GM18508 (cell line): ENCODE measurements at regions not wholly inside any gene's neighbourhood (a gene's known extent, or its start where the extent isn't known, plus 50 kb on each side); places are given as distances from the start of the nearest gene placed in this dataset.

Source experiments
- ATAC-seq: cut with Tn5 transposase; IDR thresholded peaks from one replicate; pipeline ENCODE4 v1.9.1; 2021; ENCODE audit warnings: moderate number of reproducible peaks; ENCODE audit not compliant: insufficient read depth, unreplicated experiment

DNA sequence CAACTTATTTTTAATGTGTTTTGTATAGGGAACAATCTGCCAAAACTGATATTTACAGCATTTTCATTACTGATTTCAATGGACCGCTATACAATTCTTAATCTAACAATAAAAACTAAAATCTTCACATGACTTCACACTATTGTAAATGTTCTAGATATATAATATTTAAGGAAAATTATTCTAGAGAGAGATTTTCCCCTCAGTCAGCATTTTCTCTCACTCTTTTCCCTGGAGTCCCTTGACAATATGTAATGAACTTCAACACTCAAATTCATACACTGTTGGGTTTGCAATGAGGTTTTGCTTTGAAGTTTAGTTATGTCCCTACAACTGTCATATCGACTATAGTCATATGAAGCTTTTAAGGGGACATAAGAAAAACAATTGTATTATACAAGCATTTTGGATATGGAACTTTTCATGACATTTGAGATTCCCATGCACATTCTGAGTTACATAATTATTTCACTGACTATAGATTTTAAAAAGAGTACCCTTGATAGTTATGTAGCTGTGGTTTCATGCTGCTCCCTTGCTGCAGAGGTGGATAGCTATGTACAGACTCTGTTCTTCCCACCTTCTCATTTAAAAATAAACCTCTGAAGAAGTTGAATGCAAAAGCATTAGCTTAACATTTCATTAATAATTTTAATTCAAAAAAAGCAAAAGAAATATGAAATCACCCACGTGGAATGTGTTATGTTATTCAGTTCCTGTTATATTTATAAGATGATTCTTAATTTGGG lies 338.5 kb downstream of the AKAIN1 start:
- no peak for ATAC-seq

DNA sequence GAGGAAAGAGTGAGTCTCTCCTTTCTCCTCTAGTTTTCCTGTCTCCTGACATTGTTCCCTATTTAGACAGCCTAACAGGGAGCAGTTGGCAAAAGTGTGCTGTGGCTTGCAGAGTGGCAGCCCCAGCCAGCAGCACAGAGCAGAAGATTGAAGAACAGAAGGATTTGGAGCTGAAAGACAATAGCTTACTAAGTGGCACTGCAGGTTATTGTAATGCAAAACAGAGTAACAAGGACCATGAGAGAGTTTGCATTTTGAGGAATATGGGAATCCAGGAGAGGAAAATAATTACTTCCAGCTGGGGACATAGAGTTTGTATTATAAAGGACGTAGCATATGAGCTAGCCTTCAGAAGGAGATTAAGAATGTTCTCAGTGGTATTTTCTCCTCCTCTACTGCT lies 342.4 kb downstream of the AKAIN1 start:
- ATAC-seq, result no peak

DNA sequence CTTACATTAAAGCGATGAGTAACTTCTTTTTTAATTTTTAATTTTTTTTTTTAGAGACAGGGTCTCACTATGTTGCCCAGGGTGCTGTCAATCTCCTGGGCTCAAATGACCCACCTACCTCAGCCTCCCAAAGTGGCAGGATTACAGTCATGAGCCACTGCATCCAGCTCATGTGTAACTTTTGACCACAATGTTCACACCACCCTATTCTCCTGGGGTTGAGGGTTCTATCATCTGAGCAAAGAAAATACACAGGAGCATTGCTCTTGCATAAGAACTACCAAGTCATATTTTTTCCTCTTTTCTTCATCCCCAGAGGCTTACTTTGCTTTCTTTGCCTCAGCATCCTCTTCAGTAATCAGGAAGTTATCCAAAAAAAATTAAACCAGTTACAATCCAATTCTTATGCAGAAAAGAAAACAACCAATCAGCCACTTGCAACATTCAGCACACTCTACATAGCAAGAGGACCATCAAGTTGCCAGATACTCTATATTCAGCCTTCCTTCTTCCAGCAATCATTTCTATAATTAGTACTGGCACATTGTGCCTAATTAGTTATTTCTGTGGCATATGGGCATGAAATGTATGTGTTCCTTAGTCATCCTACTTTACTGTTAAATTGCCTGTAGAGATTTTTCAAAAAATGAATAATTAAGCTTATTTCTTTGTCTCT lies 345.6 kb downstream of the AKAIN1 start:
- ATAC-seq, result no peak

DNA sequence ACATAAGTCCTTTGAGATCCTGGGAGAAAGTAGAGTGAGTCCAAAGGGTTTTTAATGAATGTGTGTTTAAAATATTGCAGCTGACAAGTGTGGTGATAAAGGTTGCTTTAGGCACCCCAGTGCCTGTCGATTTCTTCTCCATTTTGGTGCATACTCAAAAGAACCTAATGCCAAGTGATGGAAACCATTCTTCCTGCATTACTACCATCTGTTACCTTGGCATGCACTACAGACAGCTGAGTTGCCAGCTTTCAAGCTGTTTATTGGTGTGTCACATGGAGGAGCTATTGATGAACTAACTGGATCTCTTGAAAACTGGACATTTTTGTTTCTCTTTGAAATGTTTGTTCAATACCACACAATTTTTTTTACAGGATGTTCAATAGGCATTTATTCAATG lies 350.0 kb downstream of the AKAIN1 start:
- ATAC-seq, result no peak

DNA sequence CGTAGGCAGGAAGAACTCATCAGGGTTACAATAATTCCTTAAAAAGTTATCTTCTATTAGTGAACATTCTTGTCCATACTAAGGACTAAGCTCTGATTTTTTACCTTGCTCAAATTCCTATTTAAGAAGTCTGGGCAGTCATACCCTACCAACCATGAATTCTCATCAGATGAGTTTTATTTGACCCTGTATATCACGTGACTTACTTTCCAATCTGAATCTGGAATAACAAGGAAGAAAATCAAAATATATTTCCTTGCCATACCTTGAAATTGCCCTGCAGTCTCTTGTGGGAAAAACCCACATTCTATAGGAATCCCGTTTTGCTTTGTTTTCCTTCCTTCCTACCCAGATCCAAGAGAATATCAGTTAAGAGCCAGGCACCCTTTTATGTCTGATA lies 352.7 kb downstream of the AKAIN1 start:
- no peak for ATAC-seq

DNA sequence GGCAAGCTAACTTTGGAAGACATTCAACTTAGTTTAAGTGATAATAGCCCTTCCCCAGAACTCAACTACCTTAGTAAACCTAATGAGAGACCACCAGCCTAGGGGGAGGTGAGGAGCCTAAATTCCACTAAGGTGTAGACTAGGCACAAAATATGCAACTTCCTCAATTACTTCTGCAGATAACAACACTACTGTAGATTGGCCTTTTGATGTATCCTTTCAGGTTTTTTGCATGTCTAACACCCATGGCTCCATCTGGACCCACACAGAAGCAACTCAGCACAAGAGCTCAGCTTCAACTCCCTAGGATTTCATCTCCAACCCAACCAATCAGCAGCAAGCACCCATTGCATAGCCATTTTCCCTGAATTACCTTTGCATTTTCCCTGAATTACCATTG lies 353.3 kb downstream of the AKAIN1 start:
- ATAC-seq, result no peak

DNA sequence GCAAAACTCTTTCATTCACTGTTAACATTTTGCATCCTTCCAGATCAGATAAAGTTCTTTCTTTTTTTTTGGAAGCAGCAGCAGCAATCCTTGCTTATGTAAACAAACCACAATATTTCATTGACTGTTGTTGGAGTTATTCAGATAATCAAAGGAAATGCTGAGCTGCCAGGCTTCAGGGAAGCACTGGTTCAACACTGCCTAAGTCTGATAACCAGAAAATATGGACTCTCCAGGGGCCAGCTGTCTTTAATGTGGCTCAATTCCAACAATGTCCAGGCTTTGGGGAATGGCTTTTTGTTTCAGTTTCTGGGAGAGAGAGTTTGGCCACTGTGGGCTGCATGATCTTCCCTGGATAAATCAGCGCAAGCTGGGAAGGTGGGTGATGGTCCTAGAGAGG lies 354.3 kb downstream of the AKAIN1 start:
- ATAC-seq, result no peak

DNA sequence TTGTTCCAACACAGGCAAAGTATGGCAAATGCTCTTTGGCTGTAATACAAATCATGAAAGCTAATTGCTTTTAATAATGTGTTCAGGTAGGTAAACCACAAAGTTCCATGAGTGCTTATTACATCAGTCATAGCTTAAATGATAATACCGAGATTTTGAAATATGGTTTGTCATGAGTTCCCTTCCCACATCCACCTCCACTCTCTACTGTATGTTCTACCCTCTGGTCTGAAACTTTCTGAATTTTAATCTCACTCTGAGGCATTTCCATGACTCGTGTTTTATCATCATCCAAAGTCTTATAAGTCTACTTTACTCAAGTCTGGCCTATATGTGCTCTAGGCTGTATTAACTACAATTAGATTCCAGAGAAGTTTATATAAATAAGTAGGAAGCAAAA lies 354.8 kb downstream of the AKAIN1 start:
- ATAC-seq, result no peak

DNA sequence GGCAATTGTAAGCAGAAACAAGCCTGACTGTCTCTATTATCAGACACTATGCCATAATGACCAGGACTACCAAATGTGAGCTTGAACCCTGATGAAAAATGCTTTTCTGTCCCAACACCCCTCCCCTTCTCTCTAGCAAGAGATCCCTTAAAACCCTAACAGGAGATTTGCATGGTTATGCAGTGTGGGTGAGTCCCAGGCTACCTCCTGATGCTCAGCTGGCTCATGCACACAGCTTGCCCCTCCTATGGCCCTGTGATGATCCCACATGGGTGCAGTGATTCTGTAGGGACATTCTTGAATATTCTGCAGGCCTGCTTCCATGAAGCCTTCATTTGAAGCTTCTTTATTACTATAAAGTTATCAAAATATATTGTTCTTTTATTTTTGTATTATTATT lies 357.4 kb downstream of the AKAIN1 start:
- no peak for ATAC-seq

DNA sequence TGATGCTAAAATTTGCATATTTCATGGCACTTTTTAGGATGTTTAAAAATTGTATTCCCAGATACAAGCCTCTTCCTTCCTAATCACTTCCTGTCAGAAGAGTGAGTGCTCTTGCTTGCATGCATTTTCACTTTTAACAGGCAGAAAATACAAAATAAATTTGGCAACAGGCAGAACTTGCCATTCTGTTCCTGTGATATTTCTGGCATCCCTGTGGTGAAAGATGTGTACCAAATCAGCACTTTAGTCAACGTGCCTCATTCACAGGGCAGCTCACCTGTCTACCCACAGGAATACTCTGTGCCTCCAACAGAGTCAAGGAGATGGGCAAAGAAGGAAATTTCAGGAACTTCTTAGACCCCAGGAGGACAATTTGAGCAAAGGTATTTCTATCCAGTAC lies 360.9 kb downstream of the AKAIN1 start:
- no peak for ATAC-seq

DNA sequence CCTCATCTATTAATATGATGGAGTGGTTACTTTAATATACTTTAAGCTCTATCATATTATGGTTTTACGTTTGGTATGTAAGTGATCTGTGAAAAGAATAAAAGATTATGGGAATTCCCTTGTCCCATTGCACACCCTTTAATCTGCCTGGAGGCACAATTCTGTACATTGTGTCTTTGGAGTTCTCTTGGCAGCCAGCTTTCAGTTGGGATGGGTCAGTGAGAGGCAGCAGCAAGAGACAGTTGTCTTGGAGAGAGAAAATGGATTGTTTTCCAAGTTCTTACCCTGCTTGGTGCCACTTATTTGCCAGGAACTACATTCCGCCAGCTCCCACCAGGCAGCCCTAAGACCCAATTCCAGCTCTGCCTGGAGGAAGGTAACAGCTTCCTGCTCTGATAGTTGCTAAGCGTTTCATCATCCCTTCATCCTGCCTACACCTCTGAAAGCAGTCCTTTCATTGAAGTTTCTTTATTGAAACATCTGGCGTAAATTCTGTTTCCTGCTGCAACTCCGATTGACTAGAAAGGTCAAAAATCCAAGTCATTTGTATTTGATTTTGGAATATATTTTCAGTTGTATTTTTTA lies 365.2 kb downstream of the AKAIN1 start:
- ATAC-seq, result no peak

DNA sequence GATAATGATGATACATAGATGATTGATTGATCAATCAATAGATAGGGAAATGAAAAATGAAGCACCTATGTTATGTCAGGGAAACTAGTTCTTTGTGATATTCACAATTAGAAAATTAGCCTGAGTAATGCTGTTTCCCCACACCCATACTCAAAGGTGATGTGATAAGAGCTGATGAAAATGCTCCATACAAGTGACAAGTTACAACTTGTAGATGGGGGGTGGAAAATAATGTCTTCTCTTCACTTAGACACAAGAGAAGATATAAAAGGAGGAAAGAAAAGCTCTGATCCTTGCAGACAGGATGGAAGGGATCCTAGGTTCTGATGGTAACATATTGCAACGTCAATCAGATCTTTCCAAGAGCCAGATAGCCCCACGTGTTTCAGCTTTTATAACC lies 365.9 kb downstream of the AKAIN1 start:
- no peak for ATAC-seq

DNA sequence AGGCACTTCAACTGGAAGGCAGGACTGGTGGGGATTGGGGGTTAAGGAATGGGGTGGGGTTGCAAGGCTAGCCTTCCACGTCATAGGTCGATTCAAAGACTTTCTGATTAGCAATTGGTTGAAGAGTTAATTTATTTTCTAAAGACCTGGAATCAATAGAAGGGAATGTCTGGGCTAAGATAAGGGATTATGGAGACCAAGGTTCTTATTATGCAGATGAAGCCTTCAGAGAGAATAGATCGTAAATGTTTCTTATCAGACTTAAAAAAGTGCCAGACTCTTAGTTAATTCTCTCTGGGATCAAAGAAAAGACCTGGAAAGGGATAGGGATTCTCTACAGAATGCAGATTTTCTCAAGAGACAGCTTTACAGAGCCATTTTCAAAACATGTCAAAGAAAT lies 368.0 kb upstream of the DLGAP1 start:
- no peak for ATAC-seq

DNA sequence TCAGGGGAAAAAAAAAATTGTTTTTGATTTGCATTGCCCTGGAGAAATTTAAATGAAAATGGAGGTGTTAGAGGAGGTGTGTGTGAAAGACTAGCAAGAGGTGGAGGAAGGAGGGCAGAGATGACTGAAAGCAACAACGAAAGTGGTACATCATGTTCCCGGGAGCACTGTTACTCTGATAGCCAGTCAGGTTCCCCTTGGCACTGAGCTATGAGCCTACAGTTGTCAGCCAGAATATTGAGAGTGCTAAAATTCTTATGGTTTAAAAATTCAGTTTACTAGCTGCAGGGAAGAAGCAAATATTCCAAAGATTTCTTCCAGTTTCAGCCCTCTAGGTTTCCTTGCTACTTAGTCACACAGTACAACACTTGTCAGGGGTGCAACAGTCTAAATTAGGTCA lies 366.7 kb upstream of the DLGAP1 start:
- ATAC-seq, result no peak

DNA sequence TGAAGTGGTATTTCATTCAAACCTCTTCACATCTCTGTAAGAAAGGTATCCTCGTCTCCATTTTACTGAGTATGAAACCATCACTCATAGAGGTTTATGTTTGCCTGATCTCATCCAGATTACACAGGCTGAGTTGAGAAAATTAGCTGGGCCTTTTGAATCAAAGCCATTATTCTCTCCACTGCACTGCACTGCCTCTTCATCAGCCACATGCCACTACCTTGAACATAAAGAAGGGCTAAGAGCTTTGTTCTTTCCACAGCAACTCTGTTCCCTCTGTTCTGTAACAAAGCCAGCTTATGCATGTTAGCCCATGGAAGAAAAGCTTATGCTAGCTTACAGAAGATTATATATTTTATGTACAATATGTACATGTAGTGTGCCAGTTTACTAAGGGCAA lies 362.6 kb upstream of the DLGAP1 start:
- no peak for ATAC-seq

DNA sequence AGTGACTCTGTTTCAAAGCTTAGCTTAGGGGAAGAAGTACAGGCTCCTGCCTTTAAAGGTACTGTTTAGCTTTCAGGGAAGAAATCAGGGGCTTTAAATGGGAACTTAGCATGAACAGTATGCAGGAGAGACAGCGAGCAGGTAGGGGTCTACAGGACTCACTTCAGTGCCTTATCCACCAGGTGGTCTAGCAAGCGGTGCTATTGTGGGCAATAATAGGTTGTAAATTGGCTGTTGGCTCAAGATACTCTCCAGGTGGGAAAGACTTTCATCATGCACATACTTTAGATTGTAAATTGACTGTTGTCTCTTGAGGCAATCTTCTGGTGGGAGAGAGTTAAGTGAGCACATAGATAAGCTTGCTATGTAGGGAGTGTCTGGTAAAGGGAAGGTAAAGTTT lies 358.6 kb upstream of the DLGAP1 start:
- no peak for ATAC-seq

DNA sequence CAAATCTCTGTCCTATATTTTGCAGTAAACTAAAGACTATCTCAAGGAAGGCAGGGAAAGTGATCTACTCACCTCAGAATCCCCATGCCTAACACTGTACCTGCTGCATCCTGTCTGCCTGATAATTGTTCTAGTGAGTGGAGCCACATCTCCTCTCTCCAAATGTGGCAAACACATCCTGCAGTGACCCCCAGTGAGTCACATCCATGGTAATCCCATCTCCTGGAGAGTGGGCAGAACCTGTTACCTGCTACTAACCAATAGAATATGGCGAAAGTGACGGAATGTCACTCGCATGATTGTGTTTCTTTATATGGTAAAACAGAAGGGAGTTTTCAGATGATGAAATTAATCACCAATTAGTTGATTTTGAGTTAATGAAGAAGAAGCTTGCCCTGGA lies 353.8 kb upstream of the DLGAP1 start:
- no peak for ATAC-seq

DNA sequence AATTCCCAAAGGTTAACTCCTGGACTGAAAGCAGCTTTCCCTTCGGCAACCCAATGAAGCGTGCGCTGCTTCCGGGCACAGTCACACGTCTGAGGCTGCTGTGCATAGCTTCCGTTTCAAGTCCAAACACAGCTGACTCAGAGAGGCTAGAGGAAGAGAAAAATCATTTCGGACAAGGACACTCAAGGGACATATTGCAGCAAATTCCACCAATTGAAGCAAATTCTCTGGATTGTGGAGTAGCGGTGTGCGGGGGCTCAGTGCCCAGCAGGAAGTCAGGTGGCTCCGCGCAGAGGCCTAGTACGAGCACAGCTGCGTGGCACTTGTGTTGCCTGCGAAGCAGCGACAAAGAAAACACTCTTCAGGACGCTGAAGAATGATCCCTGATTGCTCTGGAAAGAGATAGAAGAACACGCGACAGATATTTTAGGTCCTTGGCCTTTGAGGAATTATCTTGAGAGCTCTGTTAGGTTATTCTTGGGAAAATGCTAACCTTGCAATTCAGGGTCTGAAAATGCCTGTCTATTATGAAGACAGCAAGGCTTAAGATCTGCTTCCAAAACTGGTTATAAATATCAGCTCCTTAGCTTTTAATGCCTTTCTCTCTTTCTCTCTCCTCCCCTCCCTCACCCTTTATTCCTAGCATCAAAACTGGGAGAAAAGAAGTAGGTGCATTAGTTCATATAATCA lies 352.6 kb upstream of the DLGAP1 start:
- ATAC-seq, result no peak

DNA sequence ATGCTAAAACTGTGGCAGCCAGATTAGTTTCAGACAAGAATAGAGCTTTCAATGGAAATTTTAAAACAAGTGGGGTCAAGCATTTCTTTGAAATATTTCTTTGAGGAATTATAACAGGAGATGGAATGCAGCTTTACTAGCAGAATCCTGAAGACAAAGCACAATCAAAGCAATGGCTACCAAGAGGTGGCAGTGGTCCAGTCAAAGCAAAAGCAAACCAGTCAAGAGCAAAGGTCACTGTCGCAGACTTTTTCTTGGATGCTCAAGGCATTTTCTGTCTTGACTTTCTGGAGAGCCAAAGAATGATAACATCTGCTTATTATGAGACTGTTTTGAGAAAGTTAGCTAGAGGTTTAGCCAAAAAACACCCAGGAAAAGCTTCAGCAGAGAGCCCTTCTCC lies 351.2 kb upstream of the DLGAP1 start:
- ATAC-seq, result no peak

DNA sequence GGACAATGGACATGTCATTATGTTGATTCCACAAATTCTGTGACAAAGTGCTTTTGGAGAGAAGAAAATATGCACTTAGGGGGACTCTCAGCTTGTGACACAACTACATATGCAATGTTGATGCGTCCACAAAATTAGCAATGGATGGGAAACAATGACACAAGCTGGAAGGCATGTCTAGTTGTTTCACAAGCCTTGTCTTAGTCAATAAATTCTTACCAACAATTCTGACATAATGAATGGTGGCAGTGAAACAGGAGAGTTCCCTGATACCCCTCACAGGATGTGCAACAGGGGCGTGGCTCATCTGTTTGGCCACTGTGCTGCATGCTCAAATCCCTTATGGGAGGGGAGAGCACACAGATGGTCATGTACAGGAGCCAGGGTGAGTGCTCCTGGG lies 347.2 kb upstream of the DLGAP1 start:
- no peak for ATAC-seq

DNA sequence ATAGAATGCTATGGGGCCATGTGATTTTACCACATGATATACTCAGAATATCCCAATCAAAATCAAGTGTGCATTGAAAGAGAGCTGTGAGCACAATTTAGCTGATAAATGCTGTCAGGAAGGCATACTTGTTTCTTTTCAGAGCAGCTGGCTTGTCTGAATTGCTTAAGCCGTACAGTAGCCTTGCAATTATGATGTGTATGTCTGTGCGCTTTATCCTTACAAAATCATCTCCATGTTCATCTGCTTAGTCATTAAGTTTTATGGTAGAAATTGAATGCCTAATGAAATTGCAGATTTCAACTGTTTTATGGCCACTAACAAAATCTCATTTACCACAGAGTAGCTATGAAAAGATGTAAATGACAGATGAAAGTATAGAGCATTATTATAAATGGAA lies 346.0 kb upstream of the DLGAP1 start:
- ATAC-seq, result no peak
